Lung (tissue), 11 donors: ENCODE measurements at regions not wholly inside any gene's neighbourhood (a gene's known extent, or its start where the extent isn't known, plus 50 kb on each side); places are given as distances from the start of the nearest gene placed in this dataset.

Experiments
- ATAC-seq: fragments of 200-7000 bp; cut with Tn5 transposase; one replicate; pipeline ENCODE4 v1.9.1; 2020; ENCODE audit warnings: moderate number of reproducible peaks; ENCODE audit not compliant: insufficient read depth, low FRiP score
- DNase-seq, 3 donors: peaks; one replicate each; pipeline ENCODE4 v3.0.0-alpha.2; 2013 to 2017
- H3K27ac ChIP-seq, 2 donors: one replicate each; pipeline ENCODE4 v1.5.1; 2013; ENCODE audit warnings: mild to moderate bottlenecking in 2 of 2, moderate library complexity in 2 of 2, control low read depth in 1 of 2, inconsistent platforms in 1 of 2, low read depth in 1 of 2, low read length in 1 of 2
- H3K27me3 ChIP-seq, 3 donors: one replicate each; pipeline ENCODE4 v1.5.1; 2013; ENCODE audit warnings: low read length in 2 of 3; ENCODE audit not compliant: control insufficient read depth in 3 of 3, insufficient read depth in 3 of 3
- H3K36me3 ChIP-seq, 4 donors: one replicate each; pipeline ENCODE4 v1.5.1; 2013; ENCODE audit warnings: low read length in 4 of 4, mild to moderate bottlenecking in 1 of 4, moderate library complexity in 1 of 4; ENCODE audit not compliant: control insufficient read depth in 4 of 4, insufficient read depth in 4 of 4
- H3K4me1 ChIP-seq, 5 donors: one replicate each; pipeline ENCODE4 v1.5.1; 2013; ENCODE audit warnings: low read length in 5 of 5, mild to moderate bottlenecking in 2 of 5, moderate library complexity in 1 of 5; ENCODE audit not compliant: control insufficient read depth in 5 of 5, insufficient read depth in 5 of 5
- H3K4me3 ChIP-seq: one replicate; pipeline ENCODE4 v1.5.1; 2013; ENCODE audit warnings: mild to moderate bottlenecking, control low read depth, moderate library complexity
- H3K9ac ChIP-seq, 2 donors: one replicate each; pipeline ENCODE4 v1.5.1; 2013; ENCODE audit warnings: low read length in 2 of 2, control low read depth in 1 of 2; ENCODE audit not compliant: insufficient read depth in 1 of 2
- H3K9me3 ChIP-seq, 4 donors: one replicate each; pipeline ENCODE4 v1.5.1; 2013; ENCODE audit warnings: low read length in 3 of 4, mild to moderate bottlenecking in 1 of 4, moderate library complexity in 1 of 4; ENCODE audit not compliant: control insufficient read depth in 4 of 4, insufficient read depth in 3 of 4
- WGBS, 2 donors: extraction: QIAGEN DNeasy Blood & Tissue Kit; methylation state at CpG; one replicate each; pipeline ENCODE4 v1.1.7; 2013; 5-methylcytosine and 5-hydroxymethylcytosine counted together
- TF ChIP-seq, protein P1 (sequence below): IDR thresholded peaks from 2 replicates; pipeline ENCODE4 v1.5.1; 2012; ENCODE audit warnings: mild to moderate bottlenecking; ENCODE audit errors: control extremely low read depth, extremely low read depth
- donor health status: control.
- donor health status: control.
- donor health status: Bipolar disorder and iron deficiency.
- donor health status: healthy.
- donor health status: DM: yes; HTN: yes; CAD: no.

DNA sequence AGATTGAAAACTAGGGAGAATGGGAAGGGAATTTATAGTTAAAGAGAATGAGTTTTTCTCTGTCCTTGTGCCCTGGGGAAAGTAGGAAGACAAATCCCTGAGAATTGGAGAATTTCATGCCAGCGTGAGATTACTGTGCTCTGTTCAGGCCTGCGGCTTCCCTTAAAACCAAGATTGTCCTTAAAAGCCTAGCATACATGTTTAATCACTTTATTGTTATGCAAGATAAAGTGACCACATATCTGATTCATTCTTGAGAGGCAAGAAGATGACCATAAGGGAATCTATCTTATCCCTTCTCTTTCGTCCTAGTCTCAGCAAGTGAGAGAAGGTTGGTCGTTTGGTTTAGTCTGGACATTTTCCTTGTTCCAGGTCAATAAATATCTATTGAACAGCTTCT lies 75.9 kb downstream of the ADCYAP1 start:
- WGBS, 2 donors = 86 to 87% methylated on average over 4 of the region's 4 CpGs
- DNase-seq = no peak
- no peaks in the 10 kb centered on the region for H3K9me3 ChIP-seq
- no peak overlapping the region for H3K4me3 ChIP-seq
- H3K4me1 ChIP-seq = no peaks in the 10 kb centered on the region
- H3K27ac ChIP-seq = no peak overlapping the region
- no peak for ATAC-seq
- TF ChIP-seq, protein P1, sequence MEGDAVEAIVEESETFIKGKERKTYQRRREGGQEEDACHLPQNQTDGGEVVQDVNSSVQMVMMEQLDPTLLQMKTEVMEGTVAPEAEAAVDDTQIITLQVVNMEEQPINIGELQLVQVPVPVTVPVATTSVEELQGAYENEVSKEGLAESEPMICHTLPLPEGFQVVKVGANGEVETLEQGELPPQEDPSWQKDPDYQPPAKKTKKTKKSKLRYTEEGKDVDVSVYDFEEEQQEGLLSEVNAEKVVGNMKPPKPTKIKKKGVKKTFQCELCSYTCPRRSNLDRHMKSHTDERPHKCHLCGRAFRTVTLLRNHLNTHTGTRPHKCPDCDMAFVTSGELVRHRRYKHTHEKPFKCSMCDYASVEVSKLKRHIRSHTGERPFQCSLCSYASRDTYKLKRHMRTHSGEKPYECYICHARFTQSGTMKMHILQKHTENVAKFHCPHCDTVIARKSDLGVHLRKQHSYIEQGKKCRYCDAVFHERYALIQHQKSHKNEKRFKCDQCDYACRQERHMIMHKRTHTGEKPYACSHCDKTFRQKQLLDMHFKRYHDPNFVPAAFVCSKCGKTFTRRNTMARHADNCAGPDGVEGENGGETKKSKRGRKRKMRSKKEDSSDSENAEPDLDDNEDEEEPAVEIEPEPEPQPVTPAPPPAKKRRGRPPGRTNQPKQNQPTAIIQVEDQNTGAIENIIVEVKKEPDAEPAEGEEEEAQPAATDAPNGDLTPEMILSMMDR = no peak
- no peak overlapping the region for H3K9ac ChIP-seq
- no peaks in the 10 kb centered on the region for H3K36me3 ChIP-seq
- H3K27me3 ChIP-seq = no peaks in the 10 kb centered on the region

DNA sequence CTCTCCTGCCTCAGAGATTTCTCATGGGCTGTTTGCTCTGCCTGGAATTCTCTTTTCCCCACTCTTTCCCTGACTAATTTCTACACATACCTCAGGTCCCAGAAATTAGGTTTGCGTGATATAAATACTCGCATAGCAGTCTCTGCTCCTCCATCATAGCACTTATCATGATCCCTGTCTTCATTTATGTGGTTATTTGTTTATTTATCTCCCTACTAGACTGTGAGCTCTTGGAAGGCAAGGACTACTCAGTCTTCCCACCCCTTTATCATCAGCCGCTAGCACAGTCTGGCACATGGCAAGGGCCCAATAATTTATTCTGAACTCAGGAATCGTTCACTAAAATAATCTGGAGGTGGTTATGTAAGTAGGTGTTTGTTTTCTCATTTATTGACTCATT lies 79.3 kb downstream of the ADCYAP1 start:
- Histone ChIP-seq H3K27me3 (no peaks in the 10 kb centered on the region), H3K36me3 (no peaks in the 10 kb centered on the region), H3K9ac (no peak overlapping the region), H3K9me3 (no peaks in the 10 kb centered on the region), H3K4me1 (peaks cover 0 to 2% (median 0%) of the 10 kb centered on the region in 5 donors), H3K27ac (no peak overlapping the region), H3K4me3 (no peak overlapping the region)
- ATAC-seq (no peak), DNase-seq (no peak)
- 69 to 76% methylated on average over 4 of the region's 4 CpGs for WGBS, 2 donors
- TF ChIP-seq, protein P1 = no peak

DNA sequence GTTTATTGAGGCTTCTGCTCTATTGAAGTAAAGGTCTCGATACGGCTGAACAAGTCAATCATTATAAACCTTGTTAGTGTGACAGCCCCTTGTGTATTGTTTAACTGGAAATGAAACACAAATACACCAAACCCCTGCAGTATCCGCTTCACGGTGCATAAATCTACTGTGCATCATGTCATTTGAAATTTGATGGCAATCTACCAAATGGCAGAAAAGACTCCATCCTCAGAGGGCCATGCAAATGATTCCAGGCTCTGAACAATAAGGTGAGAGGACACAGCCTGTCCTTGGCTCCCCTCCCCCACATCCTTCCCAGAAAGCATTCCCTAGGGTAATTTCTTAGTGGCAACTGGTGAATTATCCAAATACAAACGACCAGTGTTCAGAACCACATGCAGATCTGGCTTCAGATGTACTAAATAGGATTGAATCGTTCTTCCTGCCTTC lies 80.6 kb downstream of the ADCYAP1 start:
- TF ChIP-seq, protein P1 = no peak
- H3K9ac ChIP-seq = no peak overlapping the region
- no peak overlapping the region for H3K27ac ChIP-seq
- DNase-seq = no peak
- 38 to 47% methylated on average over 6 of the region's 6 CpGs for WGBS, 2 donors
- no peaks in the 10 kb centered on the region for H3K9me3 ChIP-seq
- no peaks in the 10 kb centered on the region for H3K27me3 ChIP-seq
- H3K36me3 ChIP-seq = no peaks in the 10 kb centered on the region
- no peak for ATAC-seq
- H3K4me3 ChIP-seq = no peak overlapping the region
- peaks cover 0 to 2% (median 0%) of the 10 kb centered on the region in 5 donors for H3K4me1 ChIP-seq

DNA sequence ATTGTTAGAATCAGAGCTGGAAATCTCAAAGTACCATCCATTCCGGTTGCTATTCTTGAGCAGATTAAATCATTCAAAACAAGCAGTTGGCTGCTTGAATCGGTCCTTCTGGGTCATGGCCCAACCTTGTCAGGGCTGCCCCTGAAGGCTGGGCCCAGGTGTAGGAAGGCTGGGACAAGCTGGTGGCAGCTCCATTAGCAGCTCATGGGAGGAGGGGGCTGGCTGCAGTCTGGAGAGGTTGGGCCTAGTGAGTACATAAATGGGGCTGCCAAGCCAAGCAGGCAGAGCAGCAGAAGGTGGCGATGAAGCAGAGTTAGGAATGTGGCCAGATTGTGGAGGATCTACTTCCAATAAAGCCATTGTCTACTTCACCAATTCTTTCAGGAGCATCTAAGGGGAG lies 81.4 kb downstream of the ADCYAP1 start:
- no peak for ATAC-seq
- Histone ChIP-seq H3K27me3 (no peaks in the 10 kb centered on the region), H3K9ac (no peak overlapping the region), H3K4me3 (no peak overlapping the region), H3K9me3 (no peaks in the 10 kb centered on the region), H3K4me1 (peaks cover 0 to 2% (median 0%) of the 10 kb centered on the region in 5 donors), H3K27ac (no peak overlapping the region), H3K36me3 (no peaks in the 10 kb centered on the region)
- peak in 1 of 3 donors; percentile 3 for DNase-seq
- 61 to 63% methylated on average over 3 of the region's 3 CpGs for WGBS, 2 donors
- TF ChIP-seq, protein P1 = no peak
